HG03196 (cell line): ENCODE measurements at regions not wholly inside any gene's neighbourhood (a gene's known extent, or its start where the extent isn't known, plus 50 kb on each side); places are given as distances from the start of the nearest gene placed in this dataset.
"Not testable (repeated sequence)": the region's sequence is repeated elsewhere in the genome, so short reads cannot be mapped to it uniquely, and the experiment has no call there.

Experiments used
- ATAC-seq: cut with Tn5 transposase; IDR thresholded peaks from one replicate; pipeline ENCODE4 v1.9.1; 2021; ENCODE audit not compliant: unreplicated experiment

DNA sequence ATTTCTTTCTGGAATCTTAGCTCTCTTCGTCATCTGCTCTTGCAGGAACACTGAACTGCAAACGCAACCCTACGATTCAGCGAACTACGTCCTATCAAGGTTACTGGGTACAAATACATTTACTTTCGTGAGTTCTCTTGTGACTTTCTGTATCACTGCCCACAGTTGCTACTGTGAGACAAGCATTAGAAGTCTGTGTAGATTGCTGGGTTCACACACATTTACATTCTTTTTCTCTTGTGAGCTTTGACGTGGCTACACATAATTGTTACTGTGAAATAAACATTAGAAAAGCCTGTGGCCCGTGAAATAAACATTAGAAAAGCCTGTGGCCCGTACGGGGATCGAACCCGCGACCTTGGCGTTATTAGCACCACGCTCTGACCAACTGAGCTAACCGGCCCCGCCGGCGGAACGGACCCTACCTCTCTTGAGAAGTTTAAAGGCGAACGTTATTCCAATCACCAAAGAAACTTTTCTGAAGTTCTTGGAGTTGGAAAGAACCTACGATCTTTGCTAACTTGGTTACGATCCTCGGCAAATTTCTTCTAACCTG is 61.2 kb upstream of the ZNF322 start:
- ATAC-seq = not testable (repeated sequence)

DNA sequence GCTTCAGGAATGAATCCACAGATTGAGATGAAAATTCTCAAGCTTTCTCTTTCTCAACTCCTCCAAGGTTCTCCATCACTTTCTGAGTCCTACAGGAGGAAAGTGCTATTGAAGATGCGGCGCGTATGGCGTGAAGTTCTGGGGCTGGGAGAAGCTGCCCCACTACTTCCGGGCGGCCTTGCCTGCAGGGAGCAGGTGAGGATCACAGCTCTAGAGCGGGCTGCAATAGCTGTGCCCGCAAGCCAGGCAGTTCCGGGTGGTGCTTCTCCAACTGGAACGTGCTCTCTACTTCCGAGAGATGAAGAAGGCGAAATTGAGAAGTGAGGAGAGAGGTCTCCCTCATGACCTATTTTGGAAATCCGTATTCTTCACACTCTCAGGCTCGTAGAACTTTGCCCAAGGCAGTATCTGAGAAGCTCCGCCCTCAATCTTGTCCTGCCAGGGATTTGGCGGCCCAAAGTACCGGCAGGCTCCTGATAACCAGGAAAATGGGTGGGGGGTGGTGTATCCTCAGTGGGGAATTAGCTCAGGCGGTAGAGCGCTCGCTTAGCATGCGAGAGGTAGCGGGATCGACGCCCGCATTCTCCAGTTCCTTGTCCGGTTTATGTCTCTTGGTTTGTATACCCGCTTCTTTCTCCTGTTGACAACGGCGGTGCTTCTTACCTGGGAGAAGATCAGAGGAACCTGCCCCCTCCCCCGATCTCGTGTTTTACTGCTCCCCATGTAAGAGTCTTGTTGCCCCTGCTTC is 70.6 kb upstream of the ZNF322 start:
- ATAC-seq = not testable (repeated sequence)

DNA sequence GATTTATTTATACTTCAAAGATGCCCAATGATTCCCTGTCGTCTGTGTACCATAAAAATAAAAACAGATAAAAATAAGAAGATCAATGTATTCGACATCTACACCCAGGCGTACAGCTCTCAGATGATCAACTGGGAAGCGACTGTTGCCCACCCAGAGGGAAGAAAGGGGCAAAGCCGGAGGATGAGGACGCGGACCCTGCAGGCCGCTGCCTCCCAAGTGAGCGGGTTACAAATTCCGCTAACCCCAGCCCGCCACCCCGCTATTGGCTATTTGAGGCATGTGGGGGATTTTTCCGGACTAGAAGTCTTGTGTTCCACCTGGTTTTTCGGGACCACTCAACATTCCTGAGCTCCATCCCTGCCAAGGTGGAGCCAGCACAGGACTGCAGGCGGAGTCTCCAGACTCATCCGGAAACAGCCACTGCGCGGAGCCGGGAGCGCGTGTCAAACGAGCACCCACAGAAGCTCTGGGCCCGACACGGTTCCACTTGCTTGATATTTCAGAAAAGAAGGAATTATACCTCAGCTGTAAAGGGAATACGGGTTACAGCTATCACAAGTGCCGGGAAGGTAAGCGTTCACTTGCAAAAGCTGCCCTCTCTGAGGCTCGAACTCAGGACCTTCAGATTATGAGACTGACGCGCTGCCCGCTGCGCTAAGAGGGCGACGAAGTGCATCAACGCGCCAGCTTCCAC is 75.4 kb upstream of the ZNF322 start:
- not testable (repeated sequence) for ATAC-seq

DNA sequence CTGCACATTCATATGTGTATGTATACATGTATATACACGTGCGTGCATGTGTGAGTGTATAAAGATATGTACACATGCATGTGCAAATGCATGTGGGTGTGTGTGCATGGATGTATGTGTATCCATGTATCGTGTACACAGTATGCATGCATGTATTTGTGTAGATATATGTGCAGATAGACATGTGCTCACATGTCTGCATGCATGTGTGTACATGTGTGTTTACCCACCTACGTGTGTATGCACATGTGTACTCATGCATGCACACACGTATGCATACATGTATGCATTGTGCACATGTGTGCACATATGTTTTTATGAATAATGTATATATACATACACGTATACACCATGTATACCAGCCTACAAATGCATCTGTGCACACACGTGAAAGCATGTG is 80.3 kb upstream of the ZNF322 start:
- ATAC-seq = no peak

DNA sequence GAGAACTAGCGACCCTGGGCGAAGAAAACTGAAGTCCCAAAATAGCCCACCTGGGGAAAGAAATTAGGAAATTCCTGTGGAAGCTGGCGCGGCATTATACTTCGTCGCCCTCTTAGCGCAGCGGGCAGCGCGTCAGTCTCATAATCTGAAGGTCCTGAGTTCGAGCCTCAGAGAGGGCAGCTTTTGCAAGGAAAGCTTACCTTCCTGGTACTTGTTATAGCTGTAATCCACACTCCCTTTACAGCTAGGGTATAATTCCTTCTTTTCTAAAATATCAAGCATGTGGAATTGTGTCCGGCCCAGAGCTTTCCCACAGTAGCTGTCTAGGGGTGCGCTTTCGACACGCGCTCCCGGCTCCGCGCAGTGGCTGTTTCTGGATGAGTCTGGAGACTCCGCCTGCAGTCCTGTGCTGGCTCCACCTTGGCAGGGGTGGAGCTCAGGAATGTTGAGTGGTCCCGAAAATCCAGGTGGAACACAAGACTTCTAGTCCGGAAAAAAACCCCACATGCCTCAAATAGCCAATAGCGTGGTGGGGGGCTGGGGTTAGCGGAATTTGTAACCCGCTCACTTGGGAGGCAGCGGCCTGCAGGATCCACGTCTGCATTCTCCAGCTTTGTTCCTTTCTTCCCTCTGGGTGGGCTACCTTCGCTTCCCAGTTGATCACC is 83.7 kb upstream of the ZNF322 start:
- ATAC-seq = no peak

DNA sequence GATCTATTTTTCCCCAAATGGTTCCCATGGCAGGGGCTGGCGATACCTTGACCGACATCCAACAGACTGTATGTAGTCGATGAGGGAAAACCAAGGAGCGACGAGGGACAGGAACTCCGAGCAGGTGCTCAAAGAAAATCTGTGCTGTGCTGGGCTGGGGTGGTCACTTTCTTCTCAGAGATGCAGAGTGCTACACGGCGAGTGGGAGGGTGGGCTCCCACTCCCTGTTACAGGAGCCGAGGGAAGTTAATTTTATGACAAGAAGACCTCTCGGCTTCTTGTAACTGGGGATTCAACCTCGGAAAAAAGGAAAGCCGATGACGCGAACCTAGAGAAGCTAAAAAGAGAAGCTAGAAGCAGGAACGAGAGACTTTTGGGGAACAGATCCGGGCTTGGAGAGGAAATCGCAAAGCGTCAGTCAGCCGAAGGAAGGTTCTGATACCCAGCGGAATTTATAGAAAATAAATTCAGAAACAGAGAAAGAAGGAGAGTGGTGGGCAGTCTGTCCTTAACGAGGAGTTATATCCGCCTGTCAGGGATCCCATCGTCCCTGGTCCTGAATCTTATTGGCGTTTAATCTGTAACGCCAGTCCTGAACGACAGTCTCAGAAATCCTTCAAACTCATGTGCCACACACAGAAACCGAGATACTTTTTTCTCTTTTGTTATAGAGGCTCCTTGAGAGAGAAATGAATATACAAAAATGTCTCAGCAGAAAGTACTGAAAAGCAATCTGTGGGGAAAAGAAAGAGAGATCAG is 84.6 kb upstream of the ZNF322 start:
- ATAC-seq = no peak

DNA sequence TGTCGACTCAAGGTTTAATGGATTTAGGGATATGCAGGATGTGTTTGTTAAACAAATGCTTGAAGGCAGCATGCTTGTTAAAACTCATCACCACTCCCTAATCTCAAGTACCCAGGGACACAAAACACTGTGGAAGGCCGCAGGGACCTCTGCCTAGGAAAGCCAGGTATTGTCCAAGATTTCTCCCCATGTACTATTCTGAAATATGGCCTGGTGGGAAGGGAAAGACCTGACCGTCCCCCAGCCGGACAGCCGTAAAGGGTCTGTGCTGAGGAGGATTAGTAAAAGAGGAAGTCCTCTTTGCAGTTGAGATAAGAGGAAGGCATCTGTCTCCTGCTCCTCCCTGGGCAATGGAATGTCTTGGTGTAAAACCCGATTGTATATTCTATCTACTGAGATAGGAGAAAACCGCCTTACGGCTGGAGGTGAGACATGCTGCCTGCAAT is 85.3 kb upstream of the ZNF322 start:
- ATAC-seq = not testable (repeated sequence)

DNA sequence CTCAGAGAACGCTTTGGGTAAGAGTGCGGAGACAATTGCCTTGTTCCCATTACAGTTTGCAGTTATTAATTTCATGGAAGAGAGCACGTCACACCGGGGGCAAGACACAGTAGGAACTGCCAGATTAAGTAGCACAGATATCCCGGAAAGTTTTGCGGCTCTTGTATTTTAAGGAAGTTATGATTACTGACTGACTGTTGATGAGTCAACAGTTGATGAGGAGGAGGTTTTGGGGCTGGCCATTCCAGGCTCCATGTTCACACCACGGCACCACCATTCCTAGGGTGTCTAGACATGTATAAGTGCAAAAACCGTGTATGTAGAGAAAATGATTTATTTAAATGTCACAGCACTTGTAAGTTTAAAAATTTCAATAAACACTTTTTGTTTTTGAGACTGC is 86.4 kb upstream of the ZNF322 start:
- not testable (repeated sequence) for ATAC-seq

DNA sequence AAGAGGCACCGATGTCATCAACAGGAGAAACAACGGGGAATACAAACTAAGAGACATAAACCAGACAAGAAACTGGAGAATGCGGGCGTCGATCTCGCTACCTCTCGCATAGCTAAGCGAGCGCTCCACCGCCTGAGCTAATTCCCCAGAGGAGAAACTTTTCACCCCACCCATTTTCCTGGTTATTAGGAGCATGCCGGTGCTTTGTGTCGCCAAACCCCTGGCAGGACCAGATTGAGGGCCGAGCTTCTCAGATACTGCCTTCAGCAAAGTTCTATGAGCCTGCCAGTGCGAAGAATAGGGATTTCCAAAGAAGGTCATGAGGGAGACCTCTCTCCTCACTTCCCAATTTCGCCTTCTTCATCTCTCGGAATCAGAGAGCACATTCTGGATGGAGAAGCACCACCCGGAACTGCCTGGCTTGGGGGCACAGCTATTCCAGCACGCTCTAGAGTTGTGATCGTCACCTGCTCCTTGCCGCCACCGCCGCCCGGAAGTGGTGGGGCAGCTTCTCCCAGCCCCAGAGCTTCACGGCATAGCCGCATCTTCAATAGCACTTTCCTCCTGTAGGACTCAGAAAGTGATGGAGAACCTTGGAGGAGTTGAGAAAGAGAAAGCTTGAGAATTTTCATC is 89.7 kb upstream of the ZNF322 start:
- not testable (repeated sequence) for ATAC-seq

DNA sequence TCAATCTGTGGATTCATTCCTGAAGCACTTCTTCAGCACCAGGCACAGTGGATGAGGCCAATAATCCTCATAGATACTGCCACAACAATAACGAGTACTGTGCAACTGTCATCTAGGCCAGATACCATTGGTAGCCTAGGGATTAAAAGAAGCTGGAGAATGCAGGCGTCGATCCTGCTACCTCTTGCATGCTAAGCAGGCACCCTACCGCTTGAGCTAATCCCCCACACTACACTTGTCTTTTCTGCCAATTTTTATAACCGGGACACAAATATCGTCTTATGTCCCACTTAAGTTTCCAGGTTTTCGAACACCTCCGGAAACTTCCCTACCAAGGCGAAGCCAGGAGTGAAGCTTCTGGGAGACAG is 90.2 kb upstream of the ZNF322 start:
- not testable (repeated sequence) for ATAC-seq

DNA sequence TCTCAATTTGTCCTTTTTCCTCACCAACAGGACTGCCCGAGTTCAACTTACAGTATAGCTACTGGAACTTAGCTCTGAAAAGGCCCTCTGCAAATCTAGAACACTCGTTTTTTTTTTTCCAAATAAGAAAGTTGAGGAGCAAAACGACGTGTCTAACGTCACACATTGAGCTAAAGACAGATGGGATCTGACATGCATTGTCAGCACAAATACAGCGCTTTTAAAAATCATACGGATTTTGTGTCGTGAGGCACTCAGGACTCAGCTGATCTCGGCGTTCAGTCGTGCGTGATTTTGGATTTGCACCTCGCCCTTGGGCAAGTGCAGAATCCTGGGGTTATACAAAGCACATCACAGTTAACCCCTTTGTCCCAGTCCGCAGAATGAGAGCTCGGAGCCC is 94.7 kb upstream of the ZNF322 start:
- no peak for ATAC-seq

DNA sequence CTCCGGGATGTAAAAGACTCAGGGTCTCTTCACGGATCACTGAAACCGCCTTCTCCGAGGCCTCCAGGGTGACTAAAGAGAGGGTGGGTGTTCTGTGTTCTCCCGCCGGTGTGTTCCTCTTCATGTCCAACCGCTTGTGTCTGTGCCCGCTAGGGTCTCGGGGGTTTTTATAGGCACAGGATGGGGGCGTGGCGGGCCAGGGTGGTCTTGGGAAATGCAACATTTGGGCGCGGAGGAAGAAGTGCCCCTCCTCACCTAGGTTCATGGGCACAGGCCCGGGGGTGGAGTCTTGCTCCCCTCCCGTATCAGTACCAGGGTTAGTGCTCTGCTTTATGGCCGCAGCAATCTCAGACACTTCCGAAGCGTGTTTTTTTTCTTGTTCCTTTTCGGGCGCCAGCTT is 95.3 kb upstream of the ZNF322 start:
- ATAC-seq = not testable (repeated sequence)

DNA sequence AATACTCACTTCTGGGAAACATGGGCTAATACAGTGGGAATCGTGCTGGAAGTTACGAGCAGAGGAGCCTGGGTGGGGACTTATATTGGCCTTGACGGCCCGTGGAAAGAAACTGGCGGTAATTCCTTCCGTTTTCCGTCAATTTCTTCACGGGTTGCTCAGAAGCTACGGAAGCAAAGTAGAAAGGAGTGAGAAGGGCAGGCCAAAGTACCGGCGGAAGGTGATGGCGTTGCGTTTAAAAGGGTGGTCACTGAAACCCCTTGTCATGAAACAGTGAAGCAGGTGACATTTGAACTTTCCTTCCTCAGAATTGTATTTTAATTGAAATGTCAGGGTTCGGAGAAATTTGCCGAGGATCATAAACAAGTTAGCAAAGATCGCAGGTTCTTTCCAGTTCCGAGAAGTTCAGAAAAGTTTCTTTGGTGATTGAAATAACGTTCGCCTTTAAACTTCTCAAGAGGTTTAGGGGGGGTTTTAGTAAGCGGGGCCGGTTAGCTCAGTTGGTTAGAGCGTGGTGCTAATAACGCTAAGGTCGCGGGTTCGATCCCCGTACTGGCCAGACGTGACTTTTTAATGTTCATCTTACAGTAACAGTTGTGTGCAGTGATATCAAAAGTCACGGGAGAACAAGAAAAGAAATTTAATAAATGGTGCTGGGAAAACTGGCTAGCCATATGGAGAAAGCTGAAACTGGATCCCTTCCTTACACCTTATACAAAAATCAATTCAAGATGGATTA is 96.7 kb upstream of the ZNF322 start:
- not testable (repeated sequence) for ATAC-seq

DNA sequence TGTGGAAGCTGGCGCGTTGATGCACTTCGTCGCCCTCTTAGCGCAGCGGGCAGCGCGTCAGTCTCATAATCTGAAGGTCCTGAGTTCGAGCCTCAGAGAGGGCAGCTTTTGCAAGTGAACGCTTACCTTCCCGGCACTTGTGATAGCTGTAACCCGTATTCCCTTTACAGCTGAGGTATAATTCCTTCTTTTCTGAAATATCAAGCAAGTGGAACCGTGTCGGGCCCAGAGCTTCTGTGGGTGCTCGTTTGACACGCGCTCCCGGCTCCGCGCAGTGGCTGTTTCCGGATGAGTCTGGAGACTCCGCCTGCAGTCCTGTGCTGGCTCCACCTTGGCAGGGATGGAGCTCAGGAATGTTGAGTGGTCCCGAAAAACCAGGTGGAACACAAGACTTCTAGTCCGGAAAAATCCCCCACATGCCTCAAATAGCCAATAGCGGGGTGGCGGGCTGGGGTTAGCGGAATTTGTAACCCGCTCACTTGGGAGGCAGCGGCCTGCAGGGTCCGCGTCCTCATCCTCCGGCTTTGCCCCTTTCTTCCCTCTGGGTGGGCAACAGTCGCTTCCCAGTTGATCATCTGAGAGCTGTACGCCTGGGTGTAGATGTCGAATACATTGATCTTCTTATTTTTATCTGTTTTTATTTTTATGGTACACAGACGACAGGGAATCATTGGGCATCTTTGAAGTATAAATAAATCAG is 106.8 kb upstream of the ZNF322 start:
- ATAC-seq = not testable (repeated sequence)

DNA sequence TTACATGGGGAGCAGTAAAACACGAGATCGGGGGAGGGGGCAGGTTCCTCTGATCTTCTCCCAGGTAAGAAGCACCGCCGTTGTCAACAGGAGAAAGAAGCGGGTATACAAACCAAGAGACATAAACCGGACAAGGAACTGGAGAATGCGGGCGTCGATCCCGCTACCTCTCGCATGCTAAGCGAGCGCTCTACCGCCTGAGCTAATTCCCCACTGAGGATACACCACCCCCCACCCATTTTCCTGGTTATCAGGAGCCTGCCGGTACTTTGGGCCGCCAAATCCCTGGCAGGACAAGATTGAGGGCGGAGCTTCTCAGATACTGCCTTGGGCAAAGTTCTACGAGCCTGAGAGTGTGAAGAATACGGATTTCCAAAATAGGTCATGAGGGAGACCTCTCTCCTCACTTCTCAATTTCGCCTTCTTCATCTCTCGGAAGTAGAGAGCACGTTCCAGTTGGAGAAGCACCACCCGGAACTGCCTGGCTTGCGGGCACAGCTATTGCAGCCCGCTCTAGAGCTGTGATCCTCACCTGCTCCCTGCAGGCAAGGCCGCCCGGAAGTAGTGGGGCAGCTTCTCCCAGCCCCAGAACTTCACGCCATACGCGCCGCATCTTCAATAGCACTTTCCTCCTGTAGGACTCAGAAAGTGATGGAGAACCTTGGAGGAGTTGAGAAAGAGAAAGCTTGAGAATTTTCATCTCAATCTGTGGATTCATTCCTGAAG is 111.6 kb upstream of the ZNF322 start:
- ATAC-seq = not testable (repeated sequence)

DNA sequence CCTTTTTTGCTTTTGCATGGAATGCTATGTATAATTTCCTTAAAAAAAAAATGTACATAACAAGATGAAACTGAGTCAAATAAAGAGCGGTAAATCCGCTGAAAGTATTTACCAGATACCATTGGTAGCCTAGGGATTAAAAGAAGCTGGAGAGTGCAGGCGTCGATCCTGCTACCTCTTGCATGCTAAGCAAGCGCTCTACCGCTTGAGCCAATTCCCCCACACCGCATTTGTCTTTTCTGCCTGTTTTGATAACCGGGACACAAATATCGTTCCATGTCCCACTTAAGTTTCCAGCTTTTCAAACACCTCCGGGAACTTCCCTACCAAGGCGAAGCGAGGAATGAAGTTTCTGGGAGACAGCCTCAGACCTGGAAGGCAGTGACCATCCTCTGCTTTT is 113.9 kb upstream of the ZNF322 start:
- not testable (repeated sequence) for ATAC-seq

DNA sequence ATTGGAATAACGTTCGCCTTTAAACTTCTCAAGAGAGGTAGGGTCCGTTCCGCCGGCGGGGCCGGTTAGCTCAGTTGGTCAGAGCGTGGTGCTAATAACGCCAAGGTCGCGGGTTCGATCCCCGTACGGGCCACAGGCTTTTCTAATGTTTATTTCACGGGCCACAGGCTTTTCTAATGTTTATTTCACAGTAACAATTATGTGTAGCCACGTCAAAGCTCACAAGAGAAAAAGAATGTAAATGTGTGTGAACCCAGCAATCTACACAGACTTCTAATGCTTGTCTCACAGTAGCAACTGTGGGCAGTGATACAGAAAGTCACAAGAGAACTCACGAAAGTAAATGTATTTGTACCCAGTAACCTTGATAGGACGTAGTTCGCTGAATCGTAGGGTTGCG is 121.0 kb upstream of the ZNF322 start:
- ATAC-seq = not testable (repeated sequence)

DNA sequence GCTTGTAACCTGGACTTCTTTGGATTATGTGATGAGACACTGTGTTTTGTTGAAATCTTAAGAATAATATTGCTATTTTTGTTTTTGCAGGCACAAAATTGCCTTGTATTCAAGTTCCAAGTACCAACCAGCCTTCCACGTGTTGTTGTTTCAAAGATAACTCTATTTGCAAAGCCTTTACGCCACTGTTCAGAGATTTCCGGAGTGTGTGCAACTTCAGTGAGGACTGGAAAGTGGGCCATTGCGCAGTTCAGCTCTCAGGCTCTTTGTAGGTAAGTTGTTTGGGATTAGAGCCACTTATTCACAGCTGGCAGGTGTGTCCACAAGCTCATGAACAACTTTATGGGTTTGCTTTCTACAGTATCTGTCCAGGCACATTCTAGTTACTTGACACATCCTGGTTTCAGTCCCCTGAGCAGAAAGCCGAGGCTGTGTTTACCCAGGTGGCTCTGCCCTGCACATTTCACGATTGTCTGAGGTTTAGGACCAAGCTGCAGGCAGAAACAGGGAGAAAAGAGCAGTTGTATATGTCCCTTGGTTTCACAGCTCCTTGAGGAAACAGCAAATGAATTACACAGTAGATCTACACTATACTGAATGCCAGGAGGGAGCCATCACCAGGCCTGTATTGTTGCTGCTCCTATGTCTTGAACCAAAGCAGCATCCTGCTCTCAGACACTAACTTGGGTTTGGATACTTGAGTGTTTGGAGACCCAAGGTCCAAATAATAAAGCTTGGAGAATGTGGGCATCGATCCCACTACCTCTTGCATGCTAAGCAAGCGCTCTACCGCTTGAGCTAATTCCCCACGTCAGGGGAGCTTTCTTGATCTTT is 136.1 kb upstream of the ZNF322 start:
- not testable (repeated sequence) for ATAC-seq
